Activated T-helper 1 cell treated with Interleukin-2 at 50 U/mL for 16 hours (primary cell): ENCODE measurements at regions not wholly inside any gene's neighbourhood (a gene's known extent, or its start where the extent isn't known, plus 50 kb on each side); places are given as distances from the start of the nearest gene placed in this dataset.
A peak's percentile ranks its signal among the peaks of the same experiment; 100 is the strongest.
"Not testable (repeated sequence)": the region's sequence is repeated elsewhere in the genome, so short reads cannot be mapped to it uniquely, and the experiment has no call there.

Experiments
- DNase-seq: peaks from one replicate; pipeline ENCODE4 v3.0.0-alpha.2; 2020; ENCODE audit warnings: low read depth

- DNase-seq, result no peak
Observed at GRCh38 chr20:33908336-33908735, 85.4 kb upstream of the RALY start.

GRCh38 chr20:33908868-33909267 lies 84.8 kb upstream of the RALY start:
- DNase-seq, result no peak

GRCh38 chr20:33909331-33909921 lies 84.3 kb upstream of the RALY start:
- DNase-seq, result no peak

GRCh38 chr20:33910056-33910455 lies 83.7 kb upstream of the RALY start:
- no peak for DNase-seq

GRCh38 chr20:33910529-33911327 lies 83.0 kb upstream of the RALY start:
- DNase-seq, result no peak

GRCh38 chr20:33914919-33915318 lies 78.8 kb upstream of the RALY start:
- peak; percentile 23 for DNase-seq

GRCh38 chr20:33915726-33916331 lies 77.9 kb upstream of the RALY start:
- DNase-seq, result peak; percentile 23

- no peak for DNase-seq
Observed at GRCh38 chr20:33916768-33917167, 76.9 kb upstream of the RALY start.

GRCh38 chr20:33917831-33918525 lies 75.7 kb upstream of the RALY start:
- no peak for DNase-seq

- no peak for DNase-seq
Observed at GRCh38 chr20:33918662-33919061, 75.0 kb upstream of the RALY start.

- DNase-seq, result no peak
Observed at GRCh38 chr20:33919653-33920052, 74.1 kb upstream of the RALY start.

- no peak for DNase-seq
Observed at GRCh38 chr20:33922224-33922623, 71.5 kb upstream of the RALY start.

- DNase-seq, result no peak
Observed at GRCh38 chr20:33923740-33924139, 70.0 kb upstream of the RALY start.

- no peak for DNase-seq
Observed at GRCh38 chr20:33925867-33926266, 67.8 kb upstream of the RALY start.

- no peak for DNase-seq
Observed at GRCh38 chr20:33926425-33926824, 67.3 kb upstream of the RALY start.

- no peak for DNase-seq
Observed at GRCh38 chr20:33927724-33928123, 66.0 kb upstream of the RALY start.

- no peak for DNase-seq
Observed at GRCh38 chr20:33929917-33930316, 63.8 kb upstream of the RALY start.

GRCh38 chr20:33933469-33933909 lies 60.2 kb upstream of the RALY start:
- DNase-seq, result peak; percentile 16

GRCh38 chr20:33936656-33937055 lies 57.1 kb upstream of the RALY start:
- no peak for DNase-seq

- not testable (repeated sequence) for DNase-seq
Observed at GRCh38 chr20:33939031-33939430, 54.7 kb upstream of the RALY start.

GRCh38 chr20:33940666-33941065 lies 53.0 kb upstream of the RALY start:
- no peak for DNase-seq
